HG03469 (cell line): ENCODE measurements at regions not wholly inside any gene's neighbourhood (a gene's known extent, or its start where the extent isn't known, plus 50 kb on each side); places are given as distances from the start of the nearest gene placed in this dataset.
"Not testable (repeated sequence)": the region's sequence is repeated elsewhere in the genome, so short reads cannot be mapped to it uniquely, and the experiment has no call there.

Experiments
- ATAC-seq: cut with Tn5 transposase; IDR thresholded peaks from one replicate; pipeline ENCODE4 v1.9.1; 2021; ENCODE audit warnings: mild to moderate bottlenecking, moderate library complexity, moderate number of reproducible peaks; ENCODE audit not compliant: unreplicated experiment

DNA sequence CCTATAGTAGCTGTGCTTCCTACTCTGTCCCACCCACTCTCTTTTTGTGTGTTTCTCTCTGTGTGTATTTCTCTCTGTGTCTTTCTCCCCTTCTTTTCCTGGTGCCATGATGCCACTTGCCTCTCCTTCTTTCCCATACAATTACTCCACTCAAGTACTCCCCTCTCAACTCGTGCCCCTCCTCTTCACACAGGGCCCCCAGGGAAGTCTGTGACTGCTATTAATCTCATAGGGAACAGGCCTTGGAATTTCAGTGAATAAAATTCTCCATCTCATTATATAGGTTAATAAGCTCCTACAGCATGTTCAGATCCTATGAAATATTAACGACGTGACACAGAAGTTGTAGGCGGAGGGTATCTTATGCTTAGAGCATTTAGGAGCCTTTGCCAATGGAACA is 205.9 kb upstream of the EPHA4 start:
- no peak for ATAC-seq

DNA sequence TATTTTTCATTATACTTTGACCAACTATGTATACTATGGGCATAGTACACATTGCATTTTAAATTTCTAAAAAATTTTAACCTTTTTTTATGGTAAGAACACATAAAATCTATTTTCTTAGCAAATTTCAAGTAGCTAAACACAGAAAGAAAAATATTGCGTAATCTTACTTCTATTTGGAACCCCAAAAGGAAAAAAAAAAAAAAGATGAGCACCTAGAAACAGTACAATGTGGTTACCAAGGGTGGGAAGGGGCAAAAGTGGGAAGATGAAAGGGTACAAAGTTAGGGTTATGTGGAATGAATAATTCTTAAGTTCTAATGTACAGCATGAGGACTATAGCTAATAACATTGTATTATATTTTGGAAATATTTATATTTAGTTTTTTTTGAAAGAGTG is 205.0 kb upstream of the EPHA4 start:
- ATAC-seq, result no peak

DNA sequence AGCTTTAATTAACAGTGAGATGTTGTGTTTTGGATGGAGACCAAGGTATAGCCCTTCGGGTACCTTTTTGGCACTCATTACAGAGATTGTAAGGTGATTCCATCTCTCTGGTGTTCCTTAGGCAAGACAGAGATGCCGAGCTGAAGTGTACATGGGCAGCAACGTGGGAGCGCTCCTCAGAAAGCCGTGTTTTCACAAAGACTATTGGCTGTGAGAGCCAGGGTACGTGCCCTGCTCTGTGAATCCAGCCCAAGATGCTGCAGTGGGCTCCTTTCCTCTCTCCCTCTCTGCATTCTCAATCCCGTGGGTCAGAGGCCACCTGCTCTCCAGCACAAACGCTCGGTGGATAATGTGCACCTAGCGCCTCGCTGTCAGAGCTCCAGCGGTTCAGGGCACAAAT is 203.0 kb upstream of the EPHA4 start:
- ATAC-seq, result no peak

DNA sequence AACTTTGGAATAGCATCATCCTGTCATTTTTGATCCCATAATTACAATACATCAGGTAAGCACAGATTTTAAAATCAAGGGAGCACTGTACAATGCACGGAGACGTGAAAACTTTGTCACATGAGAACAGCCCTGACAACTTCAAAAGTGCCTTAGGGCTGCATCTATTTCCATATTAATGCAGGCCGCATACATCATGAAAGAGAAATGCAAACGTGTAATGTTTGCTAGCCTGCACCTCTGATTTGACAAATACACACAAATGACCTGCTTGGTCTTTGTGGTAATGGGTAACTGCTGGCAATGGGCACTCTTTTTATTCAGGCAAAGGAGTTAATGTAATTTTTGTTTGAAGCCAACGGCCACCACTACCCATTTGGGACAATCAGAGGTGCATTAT is 202.0 kb upstream of the EPHA4 start:
- ATAC-seq, result no peak

DNA sequence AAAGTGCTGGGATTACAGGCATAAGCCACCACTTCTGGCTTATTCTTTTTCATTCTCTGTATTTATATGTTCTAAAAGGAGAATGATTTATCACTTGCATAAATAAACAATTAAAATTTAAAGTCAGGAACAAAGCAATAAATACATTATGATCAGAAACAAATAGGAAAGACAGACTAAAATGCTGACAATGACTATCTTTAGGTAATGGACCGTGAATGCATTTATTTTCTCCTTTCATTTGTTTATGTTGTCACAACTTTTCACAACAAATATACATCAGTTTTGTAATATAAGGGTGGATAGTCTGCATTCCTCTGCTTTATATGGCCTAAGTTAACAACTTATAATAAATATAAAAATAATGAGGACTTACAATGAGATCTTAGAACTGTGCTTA is 199.2 kb upstream of the EPHA4 start:
- ATAC-seq, result no peak

DNA sequence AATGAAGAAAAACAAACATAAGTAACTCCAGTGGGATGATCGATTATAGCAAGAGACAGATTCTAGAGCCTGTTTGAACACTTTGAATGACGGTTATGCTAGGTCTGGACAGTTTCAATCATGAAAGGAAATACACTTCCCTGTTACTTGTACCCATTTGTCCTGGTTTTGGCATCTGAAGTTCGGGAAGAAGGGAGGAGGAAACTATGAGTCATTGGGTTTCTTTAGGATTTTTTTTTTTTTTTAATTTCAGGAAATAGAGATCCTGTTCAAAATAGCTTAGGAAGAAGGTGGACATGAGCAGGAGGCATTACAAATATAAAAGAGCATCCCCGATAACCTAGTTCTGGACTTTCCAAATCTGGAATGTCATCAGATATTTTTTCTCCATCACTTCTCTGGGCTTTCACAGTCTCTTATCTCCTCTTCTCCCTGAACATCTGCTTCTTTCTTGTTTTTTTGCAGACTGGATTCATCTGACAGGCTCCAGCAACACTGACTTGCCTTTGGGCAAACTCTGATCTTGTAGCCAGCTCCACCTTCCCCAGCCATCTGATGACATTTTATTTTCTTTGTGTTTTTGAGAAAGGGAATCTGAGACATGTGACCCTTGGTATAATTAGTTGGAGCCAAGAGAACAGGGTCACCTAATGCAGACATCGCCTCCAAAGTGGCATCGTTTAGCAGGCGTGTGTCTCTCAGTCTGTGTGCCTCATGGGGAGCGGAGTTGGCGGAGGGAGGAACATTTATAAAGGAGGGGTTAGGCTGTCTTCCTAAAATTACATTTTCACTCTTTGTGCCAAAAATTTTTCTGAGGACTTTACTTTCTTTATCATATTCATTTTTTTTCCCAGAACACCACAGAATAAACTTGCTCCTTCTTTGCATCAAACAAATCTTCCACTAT is 195.3 kb upstream of the EPHA4 start:
- ATAC-seq, result no peak

DNA sequence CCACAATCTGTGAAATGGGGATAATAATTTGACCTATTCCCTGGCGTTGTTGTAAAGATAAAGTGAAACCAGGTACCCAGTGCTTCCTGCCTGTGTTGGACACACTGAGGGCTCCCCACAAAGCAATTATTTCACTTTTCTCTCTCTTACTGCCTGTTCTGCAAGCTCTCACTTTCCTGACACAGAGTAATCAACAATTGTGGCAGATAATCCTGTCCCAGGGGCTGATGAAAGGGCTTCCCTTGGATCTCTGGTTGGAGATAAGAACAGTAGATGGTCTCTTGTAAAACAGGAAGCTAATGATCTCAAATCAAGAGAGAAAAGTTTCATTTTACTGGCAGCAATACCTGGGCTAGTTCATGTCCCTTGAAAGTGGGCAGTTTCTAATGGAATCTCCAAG is 190.4 kb upstream of the EPHA4 start:
- ATAC-seq, result no peak

DNA sequence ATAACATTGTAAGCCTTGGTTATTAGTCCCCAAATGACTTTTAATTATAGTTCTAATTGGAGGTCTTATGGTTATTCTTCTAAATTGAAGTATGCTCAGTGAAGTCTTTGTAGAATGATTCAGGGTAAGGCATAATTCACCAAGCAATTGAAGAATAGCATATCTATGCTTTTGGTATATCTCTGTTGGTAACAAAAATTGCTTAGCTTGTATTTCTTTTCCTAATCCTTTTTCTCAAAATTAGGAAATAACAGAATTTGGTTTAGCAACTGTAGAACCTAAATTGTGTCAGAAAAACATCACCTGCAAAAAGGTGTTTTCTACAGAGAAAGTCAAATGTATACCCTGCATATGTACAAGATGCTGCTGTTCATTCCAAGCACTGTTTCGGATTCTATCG is 189.2 kb upstream of the EPHA4 start:
- ATAC-seq, result no peak

DNA sequence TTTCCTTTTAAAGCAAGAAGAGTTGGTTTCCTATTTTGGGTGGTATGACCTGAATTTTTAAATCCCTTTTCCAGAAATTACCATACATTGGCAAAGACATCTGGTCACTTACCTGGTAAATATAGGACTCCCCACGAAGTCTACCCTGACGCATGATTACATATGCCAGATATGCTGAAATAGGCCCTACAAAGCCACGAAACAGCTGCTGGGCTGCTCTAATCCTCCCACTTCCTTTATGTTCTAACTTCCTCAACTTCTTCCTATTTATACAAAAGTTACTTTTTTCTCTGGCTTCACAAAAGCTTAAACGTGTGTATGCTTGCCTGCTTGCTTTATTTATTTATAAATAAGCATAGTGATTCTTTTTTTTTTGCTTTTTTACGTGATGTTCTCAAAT is 186.0 kb upstream of the EPHA4 start:
- no peak for ATAC-seq

DNA sequence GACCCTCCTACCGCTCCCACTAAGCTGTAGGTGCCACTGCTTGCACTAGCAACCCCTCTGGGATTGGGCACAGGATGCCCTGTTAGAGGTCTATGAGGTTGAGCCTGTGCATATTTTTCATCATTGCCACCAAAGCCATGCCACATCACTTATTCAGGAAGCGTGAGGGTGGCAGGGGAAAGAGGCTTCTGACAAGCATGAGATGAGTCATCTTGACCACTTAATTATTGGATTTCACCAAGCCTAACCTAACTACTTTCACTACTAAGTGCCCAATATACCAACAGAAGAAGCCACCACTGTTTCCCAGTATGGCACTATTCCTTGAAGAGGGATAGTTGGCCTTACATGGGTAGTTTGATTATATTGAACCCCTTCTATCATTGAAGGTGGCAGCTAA is 181.3 kb upstream of the EPHA4 start:
- no peak for ATAC-seq

DNA sequence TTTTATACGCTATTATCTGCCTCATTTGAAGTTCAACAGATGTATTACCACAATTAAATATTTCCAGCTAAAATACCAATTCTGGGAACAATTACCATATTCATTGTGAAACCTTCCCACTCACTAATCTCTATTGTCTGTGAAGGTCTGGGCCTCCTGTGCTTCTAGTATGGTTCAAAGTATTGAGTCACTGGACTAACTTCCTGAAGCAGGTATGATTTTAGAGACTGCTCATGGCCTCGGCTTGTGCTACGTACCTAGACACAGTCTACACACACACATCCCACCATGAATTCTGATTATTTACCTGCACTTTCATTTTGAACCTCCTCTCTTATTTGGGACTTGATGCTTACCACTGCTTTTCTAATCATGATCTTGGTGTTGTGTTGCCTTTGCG is 180.7 kb upstream of the EPHA4 start:
- no peak for ATAC-seq

DNA sequence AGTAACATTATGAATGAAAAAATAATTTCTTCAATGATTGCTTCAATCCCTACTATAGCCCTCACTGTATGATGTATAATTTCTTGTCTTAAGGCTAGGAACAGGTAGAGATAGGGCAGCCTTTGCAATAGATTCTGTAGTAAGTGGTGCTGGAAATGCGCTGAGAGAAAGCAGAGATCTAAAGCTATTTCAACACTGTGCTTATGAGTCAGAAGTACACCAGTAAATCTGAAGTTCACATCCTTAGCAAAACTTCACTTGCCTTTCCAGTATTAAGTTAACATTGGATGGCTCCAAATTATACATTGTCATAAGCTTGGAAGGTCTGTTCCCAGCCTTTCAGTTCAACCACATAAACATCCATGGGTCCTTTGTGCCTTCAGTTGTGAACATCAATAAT is 178.2 kb upstream of the EPHA4 start:
- ATAC-seq, result no peak

DNA sequence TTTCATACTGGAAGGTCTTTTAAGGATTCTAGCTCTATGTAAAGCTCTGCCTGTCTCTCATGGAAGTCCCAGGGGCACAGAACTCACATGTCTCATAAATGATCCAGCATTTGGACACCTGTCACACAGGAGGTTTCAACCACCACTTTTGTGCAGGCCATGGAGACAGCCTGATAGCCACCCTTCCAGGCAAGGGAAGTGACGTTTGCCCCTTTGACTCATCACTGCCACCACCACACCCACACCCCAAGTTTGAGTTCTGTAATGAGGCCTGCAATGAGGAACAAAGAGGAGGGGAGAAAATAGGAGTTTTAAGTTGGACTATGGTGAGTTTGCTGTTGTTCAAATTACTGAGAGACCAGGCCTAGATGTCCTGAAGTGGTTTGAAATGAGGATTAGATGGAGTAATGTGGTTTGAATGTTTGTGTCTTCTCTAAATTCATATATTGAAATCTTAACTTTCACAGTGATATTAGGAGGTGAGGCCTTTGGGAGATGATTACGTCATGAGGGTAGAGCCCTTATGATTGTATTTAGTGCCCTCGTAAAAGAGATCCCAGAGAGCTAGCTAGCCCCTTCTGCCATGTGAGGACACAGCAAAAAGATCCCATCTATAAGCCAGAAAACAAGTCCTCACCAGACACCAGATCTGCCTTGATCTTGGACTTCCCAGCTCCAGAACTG is 175.3 kb upstream of the EPHA4 start:
- ATAC-seq, result peak; percentile 76

DNA sequence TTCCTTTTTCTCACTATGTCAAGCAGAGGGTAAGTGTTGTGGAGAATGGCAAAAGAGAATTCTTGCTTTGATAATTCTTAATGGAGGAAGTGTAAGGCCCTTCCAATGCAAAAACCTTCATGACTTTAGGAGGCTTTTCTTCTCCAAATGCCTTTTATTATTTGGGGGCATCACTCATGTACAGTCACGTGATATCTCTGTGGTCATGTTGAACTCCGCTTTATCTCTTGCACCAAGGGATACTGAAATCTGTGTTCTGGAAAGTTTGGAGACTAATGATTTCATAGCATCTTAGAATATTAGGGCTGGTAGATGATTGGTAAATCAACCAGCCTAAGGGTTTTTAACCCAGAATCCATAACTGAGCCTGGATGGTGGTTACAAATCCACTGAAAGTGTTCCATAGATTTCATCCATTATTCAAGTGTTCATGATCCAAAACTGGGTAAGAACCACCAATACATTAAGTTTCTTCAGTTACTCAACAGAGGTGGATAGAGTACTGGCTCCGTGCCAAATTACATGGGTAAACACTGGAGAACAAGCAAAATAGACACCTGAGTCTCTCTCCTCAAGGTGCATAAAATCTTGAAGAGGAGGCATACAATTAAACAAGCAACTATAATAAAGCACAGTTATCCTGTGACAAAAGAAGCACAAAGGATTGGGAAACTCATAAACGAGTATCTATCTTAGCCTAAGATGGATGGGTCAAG is 169.6 kb upstream of the EPHA4 start:
- no peak for ATAC-seq

DNA sequence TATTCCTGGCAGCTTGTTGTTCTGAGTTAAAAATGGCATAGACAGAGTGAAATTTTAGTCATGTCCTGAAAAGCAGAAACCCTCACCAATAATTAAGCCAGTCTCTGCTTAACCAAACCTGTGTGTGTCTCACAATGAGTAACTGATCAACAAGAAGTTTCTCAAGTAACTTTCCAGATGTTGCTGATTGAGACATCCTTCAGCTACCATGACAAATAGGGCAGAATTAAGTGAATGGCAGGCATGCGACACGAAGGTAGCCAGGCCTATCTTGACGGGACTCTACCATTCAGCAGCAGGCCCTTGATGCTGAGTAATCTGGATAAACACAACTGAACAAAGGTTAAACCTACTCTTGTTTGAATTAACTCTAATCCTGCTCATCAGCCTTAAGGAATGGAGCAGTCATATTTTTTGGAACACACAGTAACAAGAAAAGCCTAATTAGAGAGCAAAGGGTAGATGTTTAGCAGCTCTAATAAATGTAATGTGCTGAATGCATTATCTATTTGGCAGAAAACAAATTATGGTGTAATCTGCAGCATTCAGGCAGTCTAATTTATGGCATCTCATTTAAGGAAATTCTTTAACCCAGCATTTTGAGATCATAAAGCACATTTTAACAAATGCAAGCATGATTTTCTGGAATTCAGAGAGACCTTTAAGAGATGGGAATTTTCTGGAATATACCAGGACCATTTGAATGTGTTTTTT is 159.5 kb upstream of the EPHA4 start:
- ATAC-seq, result peak; percentile 75

DNA sequence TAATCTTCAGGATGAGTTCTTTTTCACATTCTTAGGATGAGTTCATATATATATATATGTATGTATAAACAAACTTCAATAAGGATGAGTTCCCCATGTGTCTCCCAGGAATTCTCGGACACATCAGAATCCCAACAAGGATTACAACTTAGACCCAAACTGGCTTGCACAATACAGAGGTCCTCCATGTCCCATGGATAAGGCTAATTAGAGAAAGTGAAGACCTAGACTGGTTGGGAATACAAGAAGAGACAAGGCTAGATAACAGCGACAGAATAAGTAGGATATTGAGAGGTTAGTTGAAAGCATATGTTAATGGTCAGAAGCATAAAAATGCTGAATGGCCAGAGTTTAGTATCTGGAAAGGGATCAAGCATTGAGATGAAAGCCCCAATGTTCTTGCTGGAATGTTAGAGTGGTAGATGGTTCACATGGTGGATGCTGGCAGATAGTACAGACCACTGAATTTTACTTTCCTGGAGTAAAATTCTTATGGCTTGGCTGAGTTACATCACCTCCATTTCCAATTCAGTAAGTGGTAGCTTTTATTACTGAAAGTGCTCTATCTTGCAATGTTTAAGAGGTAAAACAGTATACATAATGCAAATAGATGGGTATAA is 154.9 kb upstream of the EPHA4 start:
- no peak for ATAC-seq

DNA sequence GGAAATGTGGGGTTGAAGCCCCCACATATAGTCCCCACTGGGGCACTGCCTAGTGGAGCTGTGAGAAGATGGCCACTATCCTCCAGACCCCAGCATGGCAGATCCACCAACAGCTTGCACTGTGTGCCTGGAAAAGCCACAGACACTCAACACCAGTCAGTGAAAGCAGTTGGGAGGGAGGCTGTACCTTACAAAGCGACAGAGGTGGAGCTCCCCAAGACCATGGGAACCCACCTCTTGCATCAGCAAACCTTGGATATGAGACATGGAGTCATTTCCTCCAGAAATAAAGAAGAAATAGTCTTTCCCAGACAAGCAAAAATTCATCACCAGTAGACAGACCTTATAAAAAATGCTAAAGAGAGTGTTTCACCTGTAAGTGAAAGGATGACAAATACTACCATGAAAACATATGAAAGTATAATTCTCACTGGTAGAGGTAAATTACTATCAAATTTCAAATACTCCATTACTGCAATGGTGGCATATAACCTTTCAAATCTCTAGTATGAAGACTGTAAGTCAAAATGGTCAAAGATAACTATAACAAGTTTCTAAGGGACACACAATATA is 152.6 kb upstream of the EPHA4 start:
- no peak for ATAC-seq

DNA sequence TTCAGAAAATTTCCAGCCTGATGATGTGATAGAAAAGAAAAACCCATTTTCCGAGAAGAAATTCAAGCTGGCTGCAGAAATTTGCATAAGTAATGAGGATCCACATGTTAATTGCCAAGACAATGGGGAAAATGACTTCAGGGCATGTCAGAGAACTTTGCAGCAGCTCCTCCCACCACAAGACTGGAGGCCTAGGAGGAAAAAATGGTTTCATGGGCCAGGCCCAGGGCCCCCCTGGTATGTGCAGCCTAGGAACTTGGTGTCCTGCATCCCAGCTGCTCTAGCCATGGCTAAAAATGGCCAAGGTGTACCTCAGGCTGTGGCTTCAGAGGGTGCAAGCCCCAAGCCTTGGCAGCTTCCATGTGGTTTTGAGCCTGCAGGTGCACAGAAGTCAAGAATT is 152.0 kb upstream of the EPHA4 start:
- ATAC-seq, result not testable (repeated sequence)

DNA sequence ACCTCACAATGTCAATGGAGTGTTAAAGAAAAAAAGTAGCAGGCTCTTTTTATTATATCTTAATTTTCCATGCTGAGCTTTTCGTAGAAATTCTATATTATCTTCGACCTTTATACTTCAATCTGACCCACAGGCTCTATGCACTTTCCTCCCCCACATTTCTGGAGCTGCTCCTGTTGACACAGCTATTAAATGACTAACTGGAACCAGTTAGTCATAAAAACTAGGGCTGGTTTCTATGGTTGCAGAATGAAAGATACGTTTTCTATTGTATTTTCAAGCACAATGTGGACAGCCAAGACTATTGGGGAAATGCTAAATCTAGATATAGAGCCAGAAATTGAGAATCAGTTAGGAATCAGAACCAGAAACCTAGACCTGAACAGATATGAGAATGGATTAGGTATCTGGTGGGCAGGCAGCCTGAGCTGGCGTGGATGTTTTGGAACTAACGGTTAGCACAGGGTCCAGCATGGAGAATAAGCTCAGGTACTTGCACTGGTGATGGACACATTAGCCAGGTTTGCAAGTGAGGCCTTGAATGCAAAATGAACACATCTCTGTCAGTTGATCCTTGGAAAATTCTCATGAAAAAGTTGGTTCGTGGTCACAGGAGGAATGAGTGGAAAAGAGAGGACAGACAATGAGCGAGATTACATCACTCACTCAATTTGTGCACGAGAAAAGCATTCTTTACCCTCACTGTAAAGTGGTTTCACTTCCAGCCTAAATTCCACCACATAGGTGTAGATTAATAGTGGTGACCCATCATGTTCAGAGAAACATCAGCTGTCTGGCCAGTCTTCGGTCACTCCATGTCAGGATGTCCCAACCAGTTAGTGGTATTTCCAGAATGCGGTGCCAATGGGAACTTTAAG is 144.6 kb upstream of the EPHA4 start:
- no peak for ATAC-seq
